ENCODE measurements at regions not wholly inside any gene's neighbourhood (a gene's known extent, or its start where the extent isn't known, plus 50 kb on each side); places are given as distances from the start of the nearest gene placed in this dataset.

- TF ChIP-seq TEAD4 (IDR thresholded peaks at IDR 0.05) (no peak), ZBTB7A (IDR thresholded peaks at IDR 0.05; ENCODE audit: low read depth) (no peak), FOXM1 (IDR thresholded peaks at IDR 0.05; ENCODE audit: borderline replicate concordance, low read depth) (no peak), NFIC (IDR thresholded peaks at IDR 0.05) (no peak), YY1 (IDR thresholded peaks at IDR 0.05; ENCODE audit: low read depth) (no peak), EGR1 (IDR thresholded peaks at IDR 0.05) (no peak), TAF1 (IDR thresholded peaks at IDR 0.05; ENCODE audit: low read depth) (no peak), RAD21 (IDR thresholded peaks at IDR 0.05; ENCODE audit: low read depth) (no peak), EP300 (IDR thresholded peaks at IDR 0.05; ENCODE audit: borderline replicate concordance) (no peak), CREB1 (IDR thresholded peaks at IDR 0.05; ENCODE audit: low read depth) (no peak), CEBPB (IDR thresholded peaks at IDR 0.05) (no peak)
- TF ChIP-seq, protein P1, sequence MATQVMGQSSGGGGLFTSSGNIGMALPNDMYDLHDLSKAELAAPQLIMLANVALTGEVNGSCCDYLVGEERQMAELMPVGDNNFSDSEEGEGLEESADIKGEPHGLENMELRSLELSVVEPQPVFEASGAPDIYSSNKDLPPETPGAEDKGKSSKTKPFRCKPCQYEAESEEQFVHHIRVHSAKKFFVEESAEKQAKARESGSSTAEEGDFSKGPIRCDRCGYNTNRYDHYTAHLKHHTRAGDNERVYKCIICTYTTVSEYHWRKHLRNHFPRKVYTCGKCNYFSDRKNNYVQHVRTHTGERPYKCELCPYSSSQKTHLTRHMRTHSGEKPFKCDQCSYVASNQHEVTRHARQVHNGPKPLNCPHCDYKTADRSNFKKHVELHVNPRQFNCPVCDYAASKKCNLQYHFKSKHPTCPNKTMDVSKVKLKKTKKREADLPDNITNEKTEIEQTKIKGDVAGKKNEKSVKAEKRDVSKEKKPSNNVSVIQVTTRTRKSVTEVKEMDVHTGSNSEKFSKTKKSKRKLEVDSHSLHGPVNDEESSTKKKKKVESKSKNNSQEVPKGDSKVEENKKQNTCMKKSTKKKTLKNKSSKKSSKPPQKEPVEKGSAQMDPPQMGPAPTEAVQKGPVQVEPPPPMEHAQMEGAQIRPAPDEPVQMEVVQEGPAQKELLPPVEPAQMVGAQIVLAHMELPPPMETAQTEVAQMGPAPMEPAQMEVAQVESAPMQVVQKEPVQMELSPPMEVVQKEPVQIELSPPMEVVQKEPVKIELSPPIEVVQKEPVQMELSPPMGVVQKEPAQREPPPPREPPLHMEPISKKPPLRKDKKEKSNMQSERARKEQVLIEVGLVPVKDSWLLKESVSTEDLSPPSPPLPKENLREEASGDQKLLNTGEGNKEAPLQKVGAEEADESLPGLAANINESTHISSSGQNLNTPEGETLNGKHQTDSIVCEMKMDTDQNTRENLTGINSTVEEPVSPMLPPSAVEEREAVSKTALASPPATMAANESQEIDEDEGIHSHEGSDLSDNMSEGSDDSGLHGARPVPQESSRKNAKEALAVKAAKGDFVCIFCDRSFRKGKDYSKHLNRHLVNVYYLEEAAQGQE (IDR thresholded peaks at IDR 0.05; ENCODE audit: low read depth): no peak
- TF ChIP-seq, protein P2, sequence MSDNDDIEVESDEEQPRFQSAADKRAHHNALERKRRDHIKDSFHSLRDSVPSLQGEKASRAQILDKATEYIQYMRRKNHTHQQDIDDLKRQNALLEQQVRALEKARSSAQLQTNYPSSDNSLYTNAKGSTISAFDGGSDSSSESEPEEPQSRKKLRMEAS (IDR thresholded peaks at IDR 0.05): no peak
Measured at GRCh38 chr9:85433046-85433445, 308.7 kb downstream of the AGTPBP1 start.

GRCh38 chr9:85432599-85432998 is 309.2 kb downstream of the AGTPBP1 start:
- no peak for TF ChIP-seq ZBTB7A (IDR thresholded peaks at IDR 0.05; ENCODE audit: low read depth)
- TF ChIP-seq, protein P1 (IDR thresholded peaks at IDR 0.05; ENCODE audit: low read depth): no peak
- TF ChIP-seq, protein P2 (IDR thresholded peaks at IDR 0.05): no peak
- TF ChIP-seq USF1 (IDR thresholded peaks at IDR 0.05): no peak
- TF ChIP-seq TCF12 (IDR thresholded peaks at IDR 0.05; ENCODE audit: low read depth): no peak
- TF ChIP-seq RAD21 (IDR thresholded peaks at IDR 0.05; ENCODE audit: low read depth): no peak
- TF ChIP-seq EP300 (IDR thresholded peaks at IDR 0.05; ENCODE audit: borderline replicate concordance): no peak
- no peak for TF ChIP-seq TEAD4 (IDR thresholded peaks at IDR 0.05)
- TF ChIP-seq CEBPB (IDR thresholded peaks at IDR 0.05): no peak
- no peak for TF ChIP-seq CREB1 (IDR thresholded peaks at IDR 0.05; ENCODE audit: low read depth)
- no peak for TF ChIP-seq EGR1 (IDR thresholded peaks at IDR 0.05)
- no peak for TF ChIP-seq NFIC (IDR thresholded peaks at IDR 0.05)

DNA sequence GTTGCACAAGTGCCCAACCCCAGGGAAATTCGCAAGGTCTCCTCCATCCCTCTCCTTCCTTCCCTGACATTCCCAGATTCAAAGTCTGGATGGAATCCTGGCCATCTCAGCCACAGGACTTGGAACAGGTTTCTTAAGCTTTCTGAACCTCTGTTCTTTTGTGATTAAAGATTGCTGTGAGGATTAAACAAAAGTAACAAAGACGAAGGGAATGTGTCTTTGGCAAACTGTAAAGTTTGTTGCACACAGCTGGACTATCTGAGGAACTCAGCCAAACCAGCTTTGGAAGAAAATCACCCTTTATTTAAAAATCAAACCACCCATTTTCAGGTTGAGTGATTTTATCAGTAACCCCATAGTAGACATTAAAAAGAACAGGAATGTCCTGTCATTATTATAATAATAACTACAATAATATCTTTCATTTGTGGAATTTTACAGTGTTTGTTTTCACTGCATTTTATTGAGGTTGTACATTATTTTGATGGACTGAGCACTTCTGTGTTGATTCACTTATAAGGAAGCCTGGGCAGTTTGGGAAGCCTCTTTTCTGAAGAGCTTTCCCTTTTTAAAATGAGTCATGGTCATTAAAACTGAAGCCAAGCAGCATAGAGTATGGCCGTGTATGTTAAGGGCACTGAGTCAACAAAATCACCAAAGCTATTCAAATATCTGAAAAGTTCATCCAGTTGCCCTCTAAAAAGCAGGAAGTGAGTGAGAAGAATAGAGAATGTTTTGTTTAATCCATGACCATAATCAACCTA is 310.2 kb downstream of the AGTPBP1 start:
- no peak for TF ChIP-seq TAF1 (IDR thresholded peaks at IDR 0.05; ENCODE audit: low read depth)
- TF ChIP-seq, protein P2 (IDR thresholded peaks at IDR 0.05): no peak
- TF ChIP-seq RAD21 (IDR thresholded peaks at IDR 0.05; ENCODE audit: low read depth): no peak
- no peak for TF ChIP-seq EP300 (IDR thresholded peaks at IDR 0.05; ENCODE audit: borderline replicate concordance)
- TF ChIP-seq FOXM1 (IDR thresholded peaks at IDR 0.05; ENCODE audit: borderline replicate concordance, low read depth): no peak
- no peak for TF ChIP-seq USF1 (IDR thresholded peaks at IDR 0.05)
- TF ChIP-seq, protein P1 (IDR thresholded peaks at IDR 0.05; ENCODE audit: low read depth): no peak
- no peak for TF ChIP-seq ZBTB7A (IDR thresholded peaks at IDR 0.05; ENCODE audit: low read depth)
- TF ChIP-seq TEAD4 (IDR thresholded peaks at IDR 0.05): no peak
- TF ChIP-seq NFIC (IDR thresholded peaks at IDR 0.05): no peak
- no peak for TF ChIP-seq EGR1 (IDR thresholded peaks at IDR 0.05)
- no peak for TF ChIP-seq CEBPB (IDR thresholded peaks at IDR 0.05)
- TF ChIP-seq CREB1 (IDR thresholded peaks at IDR 0.05; ENCODE audit: low read depth): no peak
- TF ChIP-seq YY1 (IDR thresholded peaks at IDR 0.05; ENCODE audit: low read depth): no peak

Data from Ishikawa (cell line).